Testis (tissue), 2 donors: ENCODE measurements at regions not wholly inside any gene's neighbourhood (a gene's known extent, or its start where the extent isn't known, plus 50 kb on each side); places are given as distances from the start of the nearest gene placed in this dataset.

Experiments
- CTCF ChIP-seq, 3 experiments: fragments of 450-650 bp in 2 of 3; fragments of 200-600 bp in 1 of 3; sonication (generic) in 1 of 3; IDR thresholded peaks; one replicate each; pipeline ENCODE4 v1.5.1; 2016 to 2019; ENCODE audit warnings: antibody characterized with exemption in 3 of 3, mild to moderate bottlenecking in 2 of 3, moderate library complexity in 1 of 3
- POLR2A ChIP-seq: fragments of 450-650 bp; IDR thresholded peaks from one replicate; pipeline ENCODE4 v1.6.1; 2017; ENCODE audit warnings: antibody characterized with exemption, mild to moderate bottlenecking, moderate library complexity

GRCh38 chr5:114700823-114701222 is 339.0 kb downstream of the KCNN2 start:
- TF ChIP-seq POLR2A (no peak), CTCF (IDR thresholded peaks at IDR 0.05) (no peak)
